DMS114 treated with DMSO at 0.1 percent for 48 hours (cell line): ENCODE measurements at regions not wholly inside any gene's neighbourhood (a gene's known extent, or its start where the extent isn't known, plus 50 kb on each side); places are given as distances from the start of the nearest gene placed in this dataset.

Source experiments
- DNase-seq: peaks from one replicate; lab custom pipeline; 2025; ENCODE audit not compliant: unreplicated experiment; lab: John Stamatoyannopoulos, UW

GRCh38 chr9:129349665-129349947 lies 171.5 kb upstream of the IER5L start:
- DNase-seq: no peak

DNA sequence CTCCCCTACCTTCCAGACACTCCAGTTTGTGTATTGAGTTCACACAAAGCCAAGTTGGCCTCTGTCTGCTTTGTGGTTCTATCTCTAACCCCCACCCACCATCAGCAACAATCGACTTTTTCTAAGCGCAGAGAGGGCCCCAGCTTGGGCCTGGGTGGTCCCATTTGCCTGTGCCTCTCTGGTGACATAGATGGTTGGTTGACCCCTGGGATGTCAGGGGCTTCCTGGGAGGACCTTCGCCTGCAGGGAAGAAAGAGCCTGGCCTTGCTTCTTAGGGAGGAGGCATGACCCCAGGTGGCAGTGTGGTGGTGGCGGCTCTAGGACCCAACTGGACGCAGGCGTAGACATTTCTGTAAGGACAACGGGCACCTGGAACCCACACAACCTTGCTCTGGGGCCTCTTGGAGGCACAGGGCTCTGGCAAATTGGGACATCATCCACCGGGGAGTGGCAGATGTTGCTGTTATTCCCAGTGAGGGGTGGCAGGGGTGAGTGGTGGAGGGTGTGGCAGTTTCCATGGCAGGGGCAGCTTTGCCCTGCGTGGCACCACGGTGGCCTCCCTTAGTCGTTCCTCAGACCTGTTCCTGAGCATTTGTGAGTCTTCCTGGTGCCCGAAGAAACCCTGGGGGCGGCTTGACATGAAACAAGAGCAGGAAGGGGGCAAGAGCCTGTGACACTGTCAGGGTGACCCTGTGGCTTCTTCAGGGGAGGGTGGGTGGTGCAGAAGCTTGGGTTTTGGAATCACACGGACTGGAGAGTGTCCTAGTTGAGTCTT lies 171.0 kb upstream of the IER5L start:
- no peak for DNase-seq

- no peak for DNase-seq
Measured at GRCh38 chr9:129347316-129348120, 169.5 kb upstream of the IER5L start.

GRCh38 chr9:129346046-129346445 lies 168.0 kb upstream of the IER5L start:
- no peak for DNase-seq

DNA sequence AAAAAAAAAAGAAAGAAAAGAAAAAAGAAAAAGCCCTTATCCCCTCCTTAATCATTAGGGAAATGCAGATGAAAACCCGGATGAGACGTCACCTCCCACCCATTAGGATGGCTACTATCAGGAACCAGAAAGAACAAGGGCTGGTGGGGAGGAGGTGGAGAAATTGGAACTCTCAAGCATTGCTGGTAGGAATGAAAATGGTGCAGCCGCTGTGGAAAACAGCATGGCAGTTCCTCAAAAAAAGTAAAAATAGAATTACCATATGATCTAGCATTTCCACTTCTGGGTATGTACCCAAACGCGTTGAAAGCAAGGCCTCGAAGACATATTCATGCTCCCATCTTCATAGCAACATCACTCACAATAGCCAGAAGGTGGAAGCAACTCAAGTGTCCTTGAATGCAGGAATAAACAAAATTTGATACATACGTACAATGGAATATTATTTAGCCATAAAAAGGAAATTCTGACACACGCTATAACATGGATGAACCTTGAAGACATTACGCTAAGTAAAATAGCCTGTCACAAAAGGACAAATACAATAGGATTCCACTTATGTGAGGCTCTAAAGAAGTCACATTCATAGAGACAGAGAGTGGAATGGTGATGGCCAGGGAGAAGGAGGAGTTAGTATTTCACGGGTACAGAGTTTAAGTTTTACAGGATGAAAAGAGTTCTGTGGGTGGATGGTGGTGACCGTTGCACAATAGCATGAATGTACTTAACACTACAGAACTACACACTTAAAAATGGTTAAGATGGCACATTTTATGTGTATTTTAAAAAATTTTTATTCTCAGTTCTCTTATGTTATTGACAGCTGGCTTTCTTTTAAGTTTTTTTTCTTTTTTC lies 166.8 kb upstream of the IER5L start:
- no peak for DNase-seq

DNA sequence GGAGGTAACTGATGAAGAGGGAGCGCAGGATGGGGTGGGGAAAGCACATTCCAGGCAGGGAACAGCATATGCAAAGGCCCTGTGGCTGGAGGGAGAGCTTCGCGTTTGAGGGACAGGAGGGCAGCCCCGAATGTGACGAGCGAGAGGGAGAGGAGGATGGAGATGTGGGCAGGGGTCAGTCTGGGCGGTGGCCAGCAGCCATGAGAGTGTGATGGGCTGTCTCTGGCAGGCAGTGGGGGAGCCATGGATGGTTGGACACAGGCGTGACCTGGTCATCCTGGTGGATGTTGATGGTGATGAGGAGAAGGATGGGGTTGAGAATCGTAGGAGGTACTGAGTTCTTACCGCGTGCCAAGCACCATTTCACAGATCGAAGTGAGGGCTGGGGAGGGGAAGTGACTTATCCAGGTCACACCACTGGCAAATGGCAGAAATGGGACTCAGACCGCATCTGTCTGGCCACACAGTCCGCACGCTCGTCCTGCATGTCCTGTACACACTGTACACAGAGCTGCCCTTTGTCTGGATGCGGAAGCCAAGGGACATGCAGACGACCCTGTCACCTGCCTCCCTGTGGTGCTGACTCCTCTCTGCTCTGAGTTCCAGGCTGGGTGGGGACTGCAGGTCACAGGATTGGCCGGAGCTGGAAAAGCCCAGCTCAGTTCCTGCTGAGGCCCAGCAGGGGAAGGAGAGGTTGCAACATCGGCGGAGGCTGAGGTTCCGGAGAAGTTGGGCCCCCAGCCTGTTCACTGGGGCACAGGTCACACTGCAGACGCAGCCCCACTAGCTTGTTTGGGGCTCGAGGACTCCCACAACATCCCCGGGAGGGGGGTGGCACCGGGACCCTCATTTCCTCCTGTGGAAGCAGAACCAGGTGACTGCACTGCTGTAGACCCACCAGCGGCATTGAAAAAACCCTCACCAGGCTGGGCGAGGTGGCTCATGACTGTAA lies 165.6 kb upstream of the IER5L start:
- DNase-seq: no peak

- DNase-seq: no peak
Measured at GRCh38 chr9:129342591-129343423, 164.7 kb upstream of the IER5L start.

DNA sequence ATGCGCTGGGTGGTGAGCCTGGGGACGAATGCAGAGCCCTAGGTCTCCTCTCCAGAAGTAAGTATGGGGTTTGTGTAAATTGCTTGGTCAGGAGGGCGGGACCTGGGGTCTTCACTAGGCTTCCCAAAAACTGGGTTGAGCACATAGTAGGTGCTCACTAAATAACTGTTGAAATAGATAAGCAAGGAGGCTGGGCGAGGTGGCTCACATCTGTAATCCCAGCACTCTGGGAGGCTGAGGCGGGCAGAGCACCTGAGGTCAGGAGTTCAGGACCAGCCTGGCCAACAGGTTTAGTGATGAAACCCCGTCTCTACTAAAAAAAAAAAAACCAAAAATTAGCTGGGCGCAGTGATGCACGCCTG lies 163.9 kb upstream of the IER5L start:
- no peak for DNase-seq

- no peak for DNase-seq
Measured at GRCh38 chr9:129341171-129341986, 163.3 kb upstream of the IER5L start.

DNA sequence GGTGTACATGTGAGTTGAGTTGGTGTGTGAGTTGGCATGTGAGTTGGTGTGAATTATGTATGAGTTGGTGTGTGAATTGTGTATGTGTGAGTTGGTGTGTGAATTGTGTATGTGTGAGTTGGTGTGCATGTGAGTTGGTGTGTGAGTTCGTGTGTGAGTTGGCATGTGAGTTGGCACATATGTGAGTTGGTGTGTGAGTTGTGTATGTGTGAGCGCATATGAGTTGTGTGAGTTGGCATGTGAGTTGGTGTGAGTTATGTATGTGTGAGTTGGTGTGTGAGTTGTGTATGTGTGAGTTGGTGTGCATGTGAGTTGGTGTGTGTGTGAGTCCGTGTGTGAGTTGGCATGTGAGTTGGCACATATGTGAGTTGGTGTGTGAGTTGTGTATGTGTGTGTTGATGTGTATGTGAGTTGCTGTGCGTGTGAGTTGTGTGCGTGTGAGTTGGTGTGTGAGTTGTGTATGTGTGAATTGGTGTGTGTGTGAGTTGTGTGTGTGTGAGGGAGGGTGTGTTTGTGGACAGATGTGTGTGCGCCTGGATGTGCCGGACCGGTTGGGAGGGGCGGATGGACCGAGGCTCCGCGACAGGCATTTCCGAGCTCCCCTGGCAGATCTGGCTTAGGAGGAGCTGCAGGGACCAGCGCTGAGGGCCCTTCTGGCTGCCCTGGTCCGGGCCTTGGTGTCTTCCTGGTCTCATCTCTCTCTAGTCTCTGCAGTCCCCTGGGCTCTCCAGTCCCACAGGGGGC lies 162.5 kb upstream of the IER5L start:
- no peak for DNase-seq

- DNase-seq: no peak
Measured at GRCh38 chr9:129339539-129340157, 161.6 kb upstream of the IER5L start.

DNA sequence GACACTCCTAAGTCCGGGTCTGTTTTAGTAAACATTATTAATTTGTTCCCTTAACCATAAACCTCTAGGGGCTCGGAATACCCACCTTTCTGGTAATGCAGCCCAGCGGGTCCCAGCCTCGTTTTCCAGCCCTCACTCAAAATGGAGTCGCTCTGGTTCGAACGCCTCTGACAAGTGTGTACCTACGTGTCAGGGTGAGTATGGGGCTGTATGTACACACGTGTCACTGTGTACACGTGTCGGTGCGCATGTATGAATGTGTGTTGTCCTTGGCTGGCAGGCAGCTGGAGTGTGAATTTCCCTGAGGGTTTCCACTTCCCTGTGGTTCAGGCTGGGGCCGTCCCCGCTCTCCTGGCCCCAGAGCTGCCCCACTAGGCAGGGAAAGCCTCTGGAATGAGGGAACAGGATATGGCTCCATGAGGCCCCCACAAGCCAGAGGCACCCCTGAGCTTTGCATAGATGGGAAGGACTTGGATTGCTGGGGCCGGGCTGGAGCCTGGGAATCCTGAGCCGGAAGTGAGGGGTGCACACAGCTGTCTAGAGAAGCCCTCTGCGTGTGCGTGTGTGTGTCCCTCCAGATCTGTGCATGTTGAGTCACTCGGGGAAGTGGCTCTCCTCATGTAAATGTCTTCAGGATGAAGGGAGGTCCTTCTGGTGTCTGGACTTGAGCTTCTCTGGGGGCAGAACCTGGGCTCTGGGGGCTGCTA lies 160.8 kb upstream of the IER5L start:
- no peak for DNase-seq

DNA sequence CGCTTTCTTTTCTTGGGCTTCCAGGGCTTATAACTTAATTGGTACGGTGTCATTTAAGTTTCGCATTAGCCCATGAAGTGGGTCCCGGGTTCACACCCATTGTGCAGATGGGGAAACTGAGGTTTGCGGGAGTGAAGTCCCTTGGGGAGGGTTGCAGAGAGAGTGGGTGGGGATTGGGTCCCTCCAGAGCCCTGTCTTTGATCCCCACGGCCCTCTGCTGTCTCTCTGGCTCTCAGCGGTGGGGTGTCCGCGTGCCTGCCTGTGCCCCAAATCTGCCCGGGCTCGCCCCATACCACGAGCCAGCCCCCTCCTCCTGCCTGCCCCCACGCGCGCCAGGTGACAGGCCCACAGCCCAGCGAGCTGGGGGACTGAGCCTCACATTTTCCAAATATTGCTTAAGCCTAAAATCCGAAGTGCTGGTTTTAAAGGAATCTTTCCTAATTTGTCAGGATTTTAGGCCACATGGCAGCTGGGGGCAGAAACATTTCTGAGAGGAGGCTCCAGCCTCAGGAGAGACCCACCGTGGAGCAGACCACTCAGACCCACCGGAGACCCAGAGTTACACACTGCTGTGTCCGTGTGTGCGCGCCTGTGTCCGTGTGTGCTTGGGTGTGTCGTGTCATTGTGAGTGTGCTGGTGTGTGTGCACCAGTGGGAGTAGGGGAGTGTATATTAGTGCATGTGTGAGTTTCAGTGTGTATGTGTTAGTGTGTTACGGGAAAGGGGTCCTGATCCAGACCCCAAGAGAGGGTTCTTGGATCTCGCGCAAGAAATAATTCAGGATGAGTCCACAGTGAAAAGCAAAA lies 159.5 kb upstream of the IER5L start:
- DNase-seq: no peak

DNA sequence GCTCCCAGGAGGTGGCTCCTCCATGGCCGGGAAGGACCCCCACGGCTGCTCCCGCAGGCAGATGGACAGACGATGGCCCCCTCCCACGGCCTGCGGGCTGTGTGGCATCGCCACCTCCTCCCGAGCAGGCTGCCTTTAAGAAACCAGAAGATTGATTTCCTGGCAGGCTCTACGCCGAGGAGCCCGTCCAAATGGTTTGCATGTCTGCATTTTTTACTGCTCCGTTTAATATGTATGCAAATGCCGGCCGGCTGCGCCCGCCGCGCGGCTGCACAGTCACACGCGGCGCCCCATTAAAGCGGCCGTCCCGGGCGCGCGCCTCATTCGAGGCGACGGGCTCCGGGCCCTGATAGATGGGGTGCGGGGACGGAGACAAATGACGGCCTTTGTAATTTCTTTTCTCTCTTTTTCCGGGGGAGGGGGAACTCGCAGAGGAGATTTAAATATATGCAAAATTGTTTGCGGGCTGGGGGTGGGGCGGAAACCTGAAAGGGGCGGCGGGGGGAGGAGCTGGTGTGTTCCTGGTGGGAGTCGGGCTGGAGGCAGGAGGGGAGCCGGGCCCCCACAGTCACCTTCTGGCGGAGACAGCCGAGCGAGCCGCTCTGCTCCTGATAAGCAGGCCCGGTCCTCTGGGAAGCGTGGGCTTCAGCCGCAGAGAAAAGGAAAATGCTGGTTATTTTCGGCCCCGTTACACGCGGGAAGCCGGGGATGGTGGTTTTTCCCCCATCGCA lies 158.7 kb upstream of the IER5L start:
- peak; percentile 3 for DNase-seq

DNA sequence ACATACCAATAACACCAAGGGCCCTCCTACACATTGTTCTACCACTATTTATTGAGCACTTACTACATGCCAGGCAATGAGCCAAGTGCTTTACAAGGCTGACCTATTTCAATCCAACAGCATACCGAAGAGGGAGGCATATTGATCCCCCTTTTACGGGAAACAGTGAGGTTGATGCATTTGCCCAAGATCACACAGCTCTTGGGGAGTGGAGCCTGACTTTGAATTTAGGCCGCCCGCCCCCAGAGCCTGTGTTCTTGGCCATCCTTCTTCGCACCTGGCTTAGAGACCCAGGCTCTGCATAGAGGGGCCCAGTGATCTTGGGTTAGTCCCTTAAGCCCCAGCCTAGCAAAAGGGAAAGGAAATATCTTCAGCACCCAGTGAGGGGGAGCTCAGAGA lies 158.1 kb upstream of the IER5L start:
- DNase-seq: no peak
